NT2/D1 (cell line): ENCODE measurements at regions not wholly inside any gene's neighbourhood (a gene's known extent, or its start where the extent isn't known, plus 50 kb on each side); places are given as distances from the start of the nearest gene placed in this dataset.

Experiments used
- SUZ12 ChIP-seq: IDR thresholded peaks from 2 replicates; pipeline ENCODE4 v1.6.1; 2011; ENCODE audit not compliant: insufficient read length, insufficient read depth; ENCODE audit errors: extremely low read depth
- YY1 ChIP-seq: IDR thresholded peaks from 2 replicates; pipeline ENCODE4 v1.6.1; 2011; ENCODE audit not compliant: insufficient read length, insufficient read depth
- ZNF274 ChIP-seq: IDR thresholded peaks from 2 replicates; pipeline ENCODE4 v1.6.1; 2011; ENCODE audit warnings: mild to moderate bottlenecking, low read depth, low read length

DNA sequence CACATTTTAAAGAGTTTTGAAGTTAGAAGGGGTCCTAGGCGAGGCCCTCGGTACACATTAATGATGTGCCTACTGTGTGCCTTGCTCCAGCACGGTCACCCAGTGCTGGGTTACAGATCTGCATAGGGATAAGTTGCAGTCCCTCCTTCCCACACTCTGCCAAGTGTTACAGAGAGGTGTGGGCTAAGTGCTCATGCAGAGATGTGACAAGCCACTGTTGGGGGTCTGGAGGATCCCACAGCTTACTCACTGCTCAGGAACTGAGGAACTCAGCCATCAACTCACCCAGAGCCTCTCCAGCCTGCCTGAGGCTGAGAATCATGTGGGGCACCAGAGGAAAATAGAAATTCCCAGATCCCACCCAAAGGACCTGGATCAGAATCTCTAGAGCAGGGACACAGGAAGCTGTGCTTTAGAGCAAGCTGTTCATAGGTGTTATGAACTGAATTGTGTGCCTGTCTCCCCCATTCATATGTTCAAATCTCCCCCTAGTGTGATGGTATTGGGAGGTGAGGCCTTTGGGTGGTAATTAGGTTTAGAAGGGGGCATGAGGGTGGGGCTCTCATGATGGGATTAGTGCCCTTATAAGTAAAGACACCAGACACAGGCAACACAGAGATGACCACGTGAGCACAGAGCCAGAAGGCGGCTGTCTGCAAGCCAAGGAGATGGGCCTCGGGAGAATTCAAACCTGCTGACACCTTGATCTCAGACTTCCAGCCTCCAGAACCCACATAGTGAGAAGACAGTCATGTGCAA, 164.1 kb downstream of the HSD17B3 start:
- no peak for TF ChIP-seq ZNF274
- no peak for TF ChIP-seq YY1
- TF ChIP-seq SUZ12, result no peak
